ENCODE measurements at regions not wholly inside any gene's neighbourhood (a gene's known extent, or its start where the extent isn't known, plus 50 kb on each side); places are given as distances from the start of the nearest gene placed in this dataset.

DNA sequence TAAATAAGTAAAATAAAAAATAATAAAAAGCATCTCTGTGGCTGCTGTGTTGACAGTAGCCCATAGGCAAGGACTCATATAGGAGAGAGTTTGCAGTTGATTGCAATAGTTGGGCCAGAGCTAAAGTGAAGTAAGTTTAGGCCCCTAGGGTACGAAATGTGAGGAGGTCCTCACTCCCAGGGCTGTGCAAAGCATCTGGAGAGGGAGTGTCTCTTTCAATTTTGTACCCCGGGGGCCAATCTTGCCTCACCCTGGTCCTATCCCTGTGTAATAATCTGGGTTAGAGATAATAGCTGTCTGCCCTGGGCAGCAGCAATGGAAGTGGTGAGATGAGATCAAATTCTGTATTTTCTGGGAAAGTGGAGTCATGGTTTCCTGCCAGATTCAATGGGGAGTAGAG, 365.7 kb downstream of the GATA3 start:
- DNase-seq (ENCODE audit: low read depth), result no peak

DNA sequence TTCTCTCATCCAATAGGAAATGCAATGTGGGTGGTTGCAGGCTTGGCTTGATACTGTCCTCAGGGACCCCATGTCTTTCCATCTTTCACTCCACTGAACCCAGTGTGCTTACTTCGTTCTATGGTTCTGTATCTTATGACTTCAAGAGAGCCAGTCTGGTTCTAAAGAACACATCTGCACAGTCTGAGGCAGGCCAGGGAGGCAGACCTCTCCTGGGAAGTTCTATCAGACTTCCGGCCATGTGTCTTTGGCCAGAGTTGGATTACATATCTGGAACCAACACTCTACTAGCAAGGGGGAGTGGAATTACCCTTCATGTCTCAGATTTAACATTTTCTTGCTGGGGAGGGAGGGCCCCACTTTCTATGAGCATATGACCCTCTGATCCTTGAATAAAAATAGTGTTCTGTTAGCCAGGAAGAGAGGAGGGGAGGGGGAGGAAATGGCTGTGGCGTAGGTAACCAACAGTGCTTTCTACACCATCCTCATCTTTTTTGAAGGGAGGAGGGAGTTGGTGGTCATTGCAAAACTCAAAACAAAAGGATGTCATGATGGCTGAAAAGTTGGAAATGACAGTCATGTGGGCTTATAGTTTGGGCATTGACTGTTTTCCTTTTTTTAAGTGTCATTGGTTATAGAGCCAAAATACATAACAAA, 370.2 kb downstream of the GATA3 start:
- DNase-seq (ENCODE audit: low read depth), result no peak

DNA sequence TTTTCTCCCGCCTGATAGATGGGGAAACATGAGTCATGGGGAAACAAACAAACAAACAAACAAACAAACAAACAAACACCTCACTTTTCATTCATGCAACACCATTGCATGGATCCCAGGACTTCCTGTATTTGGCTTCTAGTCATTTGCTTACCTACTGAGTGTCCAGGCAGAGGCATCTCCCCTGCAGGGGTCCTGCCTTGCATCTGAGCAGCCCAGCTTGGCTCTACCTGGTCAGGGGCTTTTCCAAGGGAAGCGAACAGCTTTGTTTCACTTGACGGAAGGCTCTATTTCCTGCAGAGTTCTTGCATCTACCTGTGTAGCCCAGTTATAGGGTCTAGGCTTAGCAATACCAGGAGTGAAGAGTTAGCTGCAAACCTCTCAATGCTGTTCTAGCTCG, 374.2 kb downstream of the GATA3 start:
- no peak for DNase-seq (ENCODE audit: low read depth)

DNA sequence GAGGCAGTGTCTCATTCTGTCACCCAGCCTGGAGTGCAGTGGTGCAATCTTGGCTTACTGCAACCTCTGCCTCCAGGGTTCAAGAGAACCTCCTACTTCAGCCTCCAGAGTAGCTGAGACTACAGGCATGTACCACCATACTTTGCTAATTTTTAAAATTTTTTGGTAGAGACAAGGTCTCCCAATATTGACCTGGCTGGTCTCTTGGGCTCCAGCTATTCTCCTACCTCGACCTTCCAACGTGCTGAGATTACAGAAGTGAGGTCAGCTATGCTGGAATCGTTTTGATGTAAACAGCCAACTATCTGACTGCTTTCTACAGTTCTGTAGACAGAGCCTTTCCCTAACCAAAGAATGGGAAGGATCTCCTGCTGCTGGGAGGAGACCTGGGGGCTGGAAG, 375.8 kb downstream of the GATA3 start:
- DNase-seq (ENCODE audit: low read depth), result no peak

DNA sequence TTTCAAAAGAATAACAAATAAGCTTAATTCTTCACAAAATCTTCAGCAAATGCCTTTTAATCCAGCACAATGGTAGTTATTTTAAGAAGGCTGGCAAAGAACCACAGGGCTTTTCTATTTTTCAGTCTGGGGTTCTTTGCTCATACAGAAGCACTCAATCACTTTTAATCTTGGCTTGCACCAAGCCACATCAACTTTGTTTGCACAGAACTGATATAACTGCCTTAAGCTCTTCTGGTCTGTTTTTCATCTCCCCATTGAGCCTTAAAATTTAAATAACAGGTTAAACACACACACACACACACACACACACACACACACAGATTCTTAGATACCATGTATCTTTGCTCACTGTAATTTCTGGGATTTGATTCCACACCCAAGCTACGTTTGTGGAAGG, 377.0 kb downstream of the GATA3 start:
- no peak for DNase-seq (ENCODE audit: low read depth)

DNA sequence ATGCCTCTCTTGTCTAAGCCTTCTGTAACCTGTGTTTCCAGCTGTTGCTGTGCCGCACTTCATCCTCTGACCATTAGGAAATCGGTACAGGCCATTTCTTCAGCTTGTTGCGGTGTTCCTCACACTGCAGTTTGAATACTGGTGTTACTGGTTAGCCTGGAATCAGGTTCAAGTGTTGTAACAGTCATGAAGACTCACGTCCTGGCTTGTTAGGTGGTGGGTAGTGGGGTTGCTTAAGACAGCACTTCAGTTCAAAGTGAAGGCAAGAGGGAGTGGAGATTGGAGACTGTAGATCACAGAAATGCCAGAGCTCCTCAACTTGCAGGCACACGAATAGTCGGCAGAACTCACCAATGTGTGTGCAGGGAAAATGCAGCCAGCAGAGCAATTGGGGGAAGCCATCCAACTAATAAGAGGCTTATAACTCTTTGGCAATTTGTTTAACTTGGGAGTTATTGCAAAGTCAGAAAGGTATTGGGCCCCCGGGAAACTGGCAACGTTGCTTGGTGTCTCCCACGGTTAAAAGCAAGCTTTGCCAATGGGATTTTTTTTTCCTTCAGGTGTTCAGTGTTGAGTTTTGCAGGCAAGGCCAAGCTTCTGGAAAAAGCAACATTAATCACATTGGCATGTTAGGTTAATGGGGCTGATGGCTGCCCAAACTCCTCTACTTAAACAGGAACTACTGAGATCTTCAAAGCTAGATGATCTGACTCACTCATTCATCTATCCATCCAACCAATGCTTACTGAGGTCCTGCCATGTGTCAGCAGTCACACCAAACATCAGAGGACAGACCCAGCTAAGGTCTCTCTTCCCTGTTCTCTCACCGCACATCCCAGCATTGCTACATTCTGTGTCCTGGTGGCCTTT, 380.9 kb downstream of the GATA3 start:
- no peak for DNase-seq (ENCODE audit: low read depth)

DNA sequence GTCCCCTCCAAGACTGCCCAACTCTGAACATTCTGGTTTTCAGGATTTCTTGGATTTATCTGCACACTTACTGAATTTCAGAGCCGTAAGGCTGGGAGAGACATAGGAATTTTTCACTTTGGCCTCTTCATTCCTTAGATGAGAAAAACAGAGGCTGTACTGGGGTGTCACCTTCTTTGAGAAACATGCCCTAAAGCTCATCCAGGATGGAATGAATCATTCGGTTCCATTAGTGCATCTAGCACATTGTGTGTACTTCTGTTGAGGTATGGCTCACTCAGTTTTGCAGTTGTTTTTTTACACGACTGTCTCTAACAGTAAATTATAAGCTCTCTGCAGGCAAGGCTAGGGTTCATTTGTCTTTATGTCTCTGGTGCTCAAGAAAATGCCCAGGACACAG, 383.4 kb downstream of the GATA3 start:
- no peak for DNase-seq (ENCODE audit: low read depth)

DNA sequence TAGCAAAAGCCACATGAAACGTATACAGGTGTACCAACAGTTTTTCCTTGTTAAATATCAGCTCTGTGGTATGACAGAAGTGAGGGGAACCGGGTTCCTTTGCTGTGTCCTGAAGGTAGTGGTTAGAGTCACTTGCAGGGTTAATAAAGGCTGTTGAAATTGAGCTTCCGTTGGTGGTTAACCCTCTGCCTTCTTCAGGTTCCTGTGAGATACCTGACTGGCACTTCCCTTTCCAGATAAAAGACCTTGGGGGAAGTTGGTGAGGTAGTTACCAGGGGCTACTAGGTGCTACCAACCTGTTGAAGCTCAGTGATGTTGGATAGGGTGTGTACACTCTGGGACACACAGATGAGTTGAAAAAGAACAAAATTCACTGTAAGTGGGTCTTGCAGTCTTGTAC, 384.1 kb downstream of the GATA3 start:
- no peak for DNase-seq (ENCODE audit: low read depth)

DNA sequence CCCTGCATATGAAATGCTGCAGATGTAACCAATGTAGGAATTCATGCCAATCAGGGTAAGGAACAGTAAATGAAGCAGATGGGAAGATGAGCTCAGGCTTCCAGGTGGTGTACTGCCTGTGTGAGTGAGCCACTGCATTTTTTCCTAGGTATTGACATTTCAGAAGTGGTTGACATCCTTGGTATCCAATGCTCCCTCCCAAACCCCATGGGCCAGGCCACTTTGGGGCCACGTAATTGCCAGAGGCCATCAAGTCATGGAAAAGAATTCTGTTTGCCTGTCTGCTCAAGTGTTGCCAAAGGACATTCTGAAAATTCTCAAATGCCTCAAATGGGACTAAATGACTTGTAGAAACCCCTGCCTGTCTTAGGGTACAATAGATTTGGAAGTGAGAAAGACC, 384.6 kb downstream of the GATA3 start:
- DNase-seq (ENCODE audit: low read depth), result no peak

DNA sequence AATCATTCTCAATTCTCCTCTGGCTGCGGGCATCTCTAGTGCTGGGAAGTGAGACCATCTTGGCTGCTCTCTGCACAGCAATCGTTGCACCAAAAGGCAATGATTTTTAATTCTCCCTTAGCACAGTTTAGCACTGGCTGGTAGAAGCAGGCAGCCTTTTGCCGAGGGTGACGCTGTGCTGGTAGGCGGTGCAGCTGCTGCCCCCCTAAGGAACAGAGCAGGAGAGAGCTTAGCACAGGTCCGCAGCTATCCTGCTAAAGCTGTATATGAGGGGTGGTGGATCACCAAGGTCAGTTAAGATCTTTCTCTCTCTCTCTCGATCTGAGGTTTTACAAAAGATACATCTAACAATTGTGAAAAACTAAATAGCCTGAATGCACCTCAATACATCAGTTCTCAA, 390.1 kb downstream of the GATA3 start:
- DNase-seq (ENCODE audit: low read depth), result no peak

DNA sequence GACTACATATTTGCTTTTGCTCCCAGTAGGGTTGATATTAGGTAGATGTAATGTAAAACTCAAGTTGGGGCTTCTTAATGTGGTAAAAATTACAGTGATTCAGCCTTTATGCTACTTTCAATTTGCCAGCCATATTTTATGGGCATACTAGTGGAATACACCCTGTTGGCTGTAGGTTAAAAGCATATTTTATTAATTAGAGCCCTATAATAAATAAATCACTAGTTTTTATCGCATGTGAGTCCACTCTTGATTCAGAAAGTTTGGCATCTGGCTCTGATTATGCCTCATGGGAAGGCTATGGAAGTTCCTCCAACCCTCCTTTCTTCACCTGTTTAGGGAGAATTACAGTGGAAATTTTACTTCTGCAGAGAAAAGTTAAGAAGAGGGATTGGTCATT, 390.9 kb downstream of the GATA3 start:
- DNase-seq (ENCODE audit: low read depth), result no peak

DNA sequence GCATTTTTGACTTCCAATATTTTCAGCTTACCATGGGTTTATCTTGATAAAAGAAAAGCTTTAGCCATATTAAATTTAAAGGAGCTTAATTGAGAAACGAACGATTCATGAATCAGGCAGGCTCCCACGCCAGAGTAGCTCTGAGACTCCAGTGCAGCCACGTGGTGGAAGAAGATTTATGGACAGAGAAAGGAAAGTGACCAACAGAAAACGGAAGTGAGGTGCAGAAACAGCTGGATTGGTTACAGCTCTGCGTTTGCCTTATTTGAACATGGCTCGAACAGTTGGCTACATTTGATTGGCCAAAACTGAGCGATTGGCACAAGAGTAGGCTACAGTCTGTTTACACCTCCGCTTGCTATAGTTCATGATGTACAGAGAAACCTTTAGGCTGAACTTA, 395.4 kb downstream of the GATA3 start:
- no peak for DNase-seq (ENCODE audit: low read depth)

DNA sequence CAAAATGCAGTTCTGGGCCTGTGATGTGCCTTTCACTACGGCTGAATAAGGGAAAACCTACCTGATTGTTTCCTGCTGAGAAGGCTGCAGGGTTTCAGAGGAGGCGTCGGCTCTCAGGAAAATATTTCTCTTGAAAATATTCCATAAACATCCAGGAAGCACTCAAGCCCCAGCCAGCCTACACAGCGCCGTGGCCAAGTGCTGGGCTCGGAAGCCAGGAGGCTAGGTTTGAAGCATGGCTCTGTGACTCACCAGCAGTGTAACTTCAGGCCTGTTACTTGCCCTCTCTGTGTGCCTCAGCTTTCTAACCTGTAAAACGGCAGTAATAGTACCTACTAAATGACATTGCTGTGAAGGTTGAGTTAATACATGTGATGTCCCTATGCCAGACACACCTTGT, 399.1 kb downstream of the GATA3 start:
- DNase-seq (ENCODE audit: low read depth), result no peak

DNA sequence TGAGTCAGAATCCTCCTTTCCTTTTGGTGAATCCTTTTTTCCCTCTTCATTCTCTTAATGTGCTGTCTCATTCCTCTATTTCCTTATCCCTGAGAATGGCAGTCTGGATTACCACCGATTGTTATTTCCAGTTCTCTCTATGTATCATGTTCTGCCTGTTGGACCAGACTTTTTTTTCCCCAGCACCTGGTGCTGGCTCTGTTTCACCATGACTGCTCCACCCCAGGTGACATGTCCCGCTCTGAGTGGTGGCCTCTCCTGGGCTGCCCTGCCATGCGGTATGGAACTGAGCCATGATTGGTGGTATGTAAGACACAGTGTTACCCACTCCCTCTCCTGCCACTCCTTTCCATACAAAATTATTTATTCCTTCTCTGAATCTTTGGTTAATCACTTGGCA, 399.9 kb downstream of the GATA3 start:
- no peak for DNase-seq (ENCODE audit: low read depth)

DNA sequence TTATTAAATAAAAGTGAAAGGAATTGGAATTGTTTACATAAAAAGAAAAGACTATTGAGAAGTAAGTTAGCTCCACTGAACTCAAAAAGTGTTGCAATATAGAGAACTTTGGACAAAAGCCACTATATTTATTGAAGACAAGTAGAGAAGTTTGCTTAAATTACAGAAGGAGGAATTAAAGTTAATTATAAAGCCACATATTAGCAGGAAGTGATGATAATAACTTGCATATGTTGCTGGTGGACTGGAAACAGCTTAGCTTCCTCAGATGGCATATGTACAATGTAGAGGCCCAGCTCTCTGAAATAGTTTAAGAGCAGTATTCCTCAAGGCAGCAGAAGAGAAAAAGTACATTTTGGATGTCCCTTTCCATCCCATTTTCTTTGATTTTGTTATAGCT, 400.7 kb downstream of the GATA3 start:
- no peak for DNase-seq (ENCODE audit: low read depth)

DNA sequence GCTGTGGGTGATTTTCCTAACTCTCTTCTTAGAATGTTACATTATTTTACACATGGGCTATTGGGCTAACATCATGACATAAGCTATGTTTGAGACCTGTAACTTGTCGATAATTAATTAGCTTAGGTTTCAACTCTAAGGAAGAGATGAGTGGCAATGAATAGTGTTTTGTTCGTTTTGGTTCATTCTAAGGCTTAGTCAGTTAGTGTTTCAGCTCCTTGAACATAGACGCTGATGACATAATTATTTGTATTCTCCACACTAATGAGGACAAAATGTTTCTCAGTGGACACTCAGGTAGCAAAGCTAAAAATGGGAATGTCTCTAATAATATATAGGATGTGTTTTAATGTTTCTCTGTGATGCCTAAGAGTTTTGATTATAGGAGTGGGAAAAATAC, 401.9 kb downstream of the GATA3 start:
- DNase-seq (ENCODE audit: low read depth), result no peak

DNA sequence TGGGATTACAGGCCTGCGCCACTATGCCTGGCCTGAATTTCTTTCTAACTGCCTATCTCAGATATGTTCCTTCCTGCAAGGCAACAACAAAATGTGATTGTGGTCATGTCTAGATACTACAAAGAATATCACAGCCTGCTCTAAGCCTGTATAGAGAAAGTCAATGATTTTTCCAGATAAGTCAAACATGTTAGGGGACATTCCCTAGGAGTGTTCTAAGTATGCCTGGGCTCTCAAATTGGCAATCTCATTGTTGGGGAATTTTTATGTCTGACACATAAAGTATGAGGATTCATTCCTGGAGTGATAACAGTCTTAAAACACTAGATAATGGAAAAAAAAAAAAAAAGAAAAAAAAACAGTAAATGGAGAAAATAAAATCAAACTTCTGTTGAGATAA, 406.1 kb downstream of the GATA3 start:
- DNase-seq (ENCODE audit: low read depth), result no peak

DNA sequence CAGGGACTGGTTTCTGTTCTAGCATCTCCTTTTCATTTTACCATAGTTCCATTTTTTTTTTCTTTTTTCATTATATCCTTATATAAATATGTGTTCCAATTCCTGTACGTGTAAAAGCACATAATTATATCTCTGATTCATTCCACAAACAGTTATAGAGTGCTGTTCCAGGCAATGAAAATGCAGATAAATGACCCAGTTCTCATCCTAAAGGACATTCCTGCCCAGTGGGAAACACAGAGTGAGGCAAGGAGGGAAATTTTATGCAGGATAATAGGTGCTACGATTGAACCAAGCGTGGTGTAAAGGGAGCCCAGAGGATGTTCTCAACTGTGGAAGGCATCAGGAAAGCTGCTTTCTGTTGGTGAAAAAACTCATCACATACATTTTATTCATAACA, 408.1 kb downstream of the GATA3 start:
- DNase-seq (ENCODE audit: low read depth), result no peak

DNA sequence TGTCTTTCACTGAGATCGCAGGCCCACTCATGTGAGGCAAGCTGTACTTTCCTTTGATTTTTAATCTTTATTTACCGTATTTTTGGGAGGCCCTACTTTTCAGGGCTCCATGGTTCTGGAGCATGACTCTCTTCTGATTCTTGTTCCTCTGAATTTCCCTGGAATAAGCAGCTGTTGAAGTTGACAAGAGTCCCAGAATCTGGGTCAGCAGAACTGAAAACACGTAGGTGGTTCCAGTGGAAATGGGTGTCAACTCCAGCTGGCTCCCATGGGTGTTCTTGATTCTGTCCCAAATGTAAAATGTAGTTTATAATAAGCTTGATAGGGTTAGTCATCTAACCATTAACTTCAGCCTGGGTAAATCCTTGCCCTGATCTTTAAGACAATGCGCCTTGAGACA, 409.4 kb downstream of the GATA3 start:
- DNase-seq (ENCODE audit: low read depth), result no peak

DNA sequence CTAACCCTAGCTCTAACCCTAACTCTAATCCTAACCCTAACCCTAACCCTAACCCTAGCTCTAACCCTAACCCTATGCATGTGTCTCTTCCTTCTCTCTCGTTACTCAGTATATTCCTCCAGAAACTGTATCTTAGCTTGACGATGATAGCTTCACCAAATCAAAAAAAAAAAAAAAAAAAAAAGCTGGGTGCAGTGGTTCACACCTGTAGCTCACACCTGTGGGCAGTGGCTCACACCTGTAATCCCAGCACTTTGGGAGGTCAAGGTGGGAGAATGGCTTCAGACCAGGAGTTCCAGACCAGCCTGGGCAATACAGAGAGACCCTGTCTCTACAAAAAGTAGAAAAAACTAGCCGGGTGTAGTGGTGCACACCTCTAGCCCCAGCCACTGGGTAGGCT, 414.0 kb downstream of the GATA3 start:
- DNase-seq (ENCODE audit: low read depth), result no peak

DNA sequence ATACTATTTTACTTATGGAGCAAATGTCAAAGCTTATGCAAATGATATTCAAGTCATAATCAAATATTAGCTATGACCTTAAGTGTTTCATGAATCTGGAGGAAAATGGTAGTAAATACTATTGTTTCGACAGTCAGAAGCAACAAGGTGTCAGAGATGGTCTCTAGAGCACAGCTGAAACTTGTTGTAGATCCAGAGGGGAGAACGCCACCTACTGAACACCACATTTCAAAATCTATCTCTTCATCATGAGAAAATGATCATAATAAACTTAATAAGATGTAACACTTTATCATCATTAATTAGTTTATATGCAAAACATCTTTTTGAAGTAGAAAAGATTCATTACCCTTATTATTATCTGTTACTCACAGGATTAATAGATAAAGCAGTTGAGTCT, 418.7 kb downstream of the GATA3 start:
- DNase-seq (ENCODE audit: low read depth), result no peak

DNA sequence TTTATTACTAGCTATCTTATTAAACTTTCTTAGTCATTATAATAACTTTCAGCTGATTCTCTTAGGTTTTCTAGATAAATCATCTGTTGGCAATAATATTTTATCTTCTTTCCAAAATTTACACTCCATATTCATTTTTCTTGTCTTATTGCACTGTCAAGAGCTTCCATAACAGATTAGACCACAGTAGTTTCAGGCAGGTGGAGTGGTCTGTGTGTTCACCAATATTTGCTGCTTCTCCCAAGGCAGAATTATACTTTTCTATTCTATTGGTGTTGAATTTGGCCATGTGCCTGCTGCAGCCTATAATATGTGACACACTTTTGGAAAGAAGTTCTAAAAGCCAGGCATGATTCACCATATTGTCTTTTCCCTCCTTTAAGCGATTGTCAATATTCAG, 422.8 kb downstream of the GATA3 start:
- no peak for DNase-seq (ENCODE audit: low read depth)

DNA sequence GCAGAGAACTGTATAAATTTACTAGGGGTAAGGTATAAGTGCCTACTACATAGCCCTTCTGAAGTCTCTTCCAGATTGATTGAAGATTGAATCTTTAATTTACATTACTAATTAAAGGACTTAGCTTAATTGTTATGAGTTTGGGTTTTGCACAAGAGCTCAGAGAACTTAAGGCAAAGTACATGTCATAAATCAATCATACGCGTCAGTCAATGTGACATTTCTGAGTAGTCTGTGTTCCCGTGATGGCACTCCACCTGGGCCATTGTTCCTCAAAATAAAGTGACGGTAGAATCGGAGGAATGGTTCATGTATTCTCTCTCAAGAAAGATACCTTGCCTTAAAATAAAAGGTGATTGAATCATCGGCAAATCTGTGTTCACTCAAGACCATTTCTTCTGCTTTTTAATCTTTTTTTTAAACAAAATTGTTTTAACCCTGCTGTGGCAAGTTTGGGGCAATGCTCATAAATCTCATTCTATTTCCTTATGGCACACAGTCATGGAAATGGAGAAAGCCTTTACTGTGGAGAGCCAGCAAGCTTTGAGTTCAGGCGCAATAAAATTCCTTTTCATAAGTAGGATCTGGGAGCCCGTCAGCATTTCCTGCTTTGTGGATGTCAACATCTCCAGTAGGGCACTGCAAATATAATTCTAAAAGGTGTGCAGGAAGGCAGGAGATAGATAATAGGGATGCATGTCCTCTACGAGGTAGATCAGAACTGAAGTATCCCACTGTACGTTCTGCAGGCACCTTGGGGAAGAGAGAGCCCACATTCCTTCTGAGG, 427.4 kb downstream of the GATA3 start:
- no peak for DNase-seq (ENCODE audit: low read depth)

Measured in stimulated activated CD8-positive, alpha-beta memory T cell treated with anti-CD3 and anti-CD28 coated beads, Interleukin-15, amount 100 ng/mL, for 24 hours (primary cell).